ENCODE measurements at regions not wholly inside any gene's neighbourhood (a gene's known extent, or its start where the extent isn't known, plus 50 kb on each side); places are given as distances from the start of the nearest gene placed in this dataset.

DNA sequence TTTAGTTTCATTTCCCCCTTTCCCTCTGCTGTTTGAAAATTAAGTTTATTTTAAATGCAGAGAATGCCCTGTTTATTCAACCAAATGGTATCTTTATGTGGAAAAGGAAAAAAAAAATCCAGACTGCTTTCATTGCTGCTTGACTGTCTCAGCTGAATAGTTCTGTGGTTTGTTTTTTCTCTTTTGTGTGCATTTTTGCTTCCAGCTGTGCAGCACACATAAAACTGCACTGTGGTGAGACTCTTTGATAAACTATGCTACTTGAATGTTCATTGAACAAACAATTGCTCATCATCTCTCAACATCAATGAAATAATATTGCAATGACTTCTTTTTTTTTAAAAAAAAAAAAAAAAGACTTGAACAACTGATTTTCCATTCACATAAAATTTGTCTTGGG is 78.6 kb upstream of the GLI3 start:
- no peak for DNase-seq
- Mint-ChIP-seq H3K4me3 (no peak overlapping the region), H3K4me1 (no peaks in the 10 kb centered on the region), H3K36me3 (no peaks in the 10 kb centered on the region), H3K27ac (no peak overlapping the region), H3K9me3 (peaks cover 0 to 18% (median 11%) of the 10 kb centered on the region in 3 donors), H3K27me3 (no peaks in the 10 kb centered on the region)
- ChIA-PET CTCF (no interaction called here), POLR2A (no interaction called here)
- no peaks in the 10 kb centered on the region for H3K9me3 ChIP-seq
- H3K36me3 ChIP-seq (ENCODE audit: control insufficient read depth in 2 of 2, extremely low read depth in 1 of 2, insufficient read depth in 1 of 2, low read length in 1 of 2) = no peaks in the 10 kb centered on the region
- H3K4me3 ChIP-seq (ENCODE audit: control insufficient read depth in 1 of 2, extremely low read depth in 1 of 2, low read length in 1 of 2) = no peak overlapping the region
- no peak overlapping the region for H3K27ac ChIP-seq (ENCODE audit: low read length)
- H3K4me1 ChIP-seq (ENCODE audit: control insufficient read depth in 1 of 2, extremely low read depth in 1 of 2, insufficient read depth in 2 of 2, low read length in 2 of 2) = no peaks in the 10 kb centered on the region
- no peaks in the 10 kb centered on the region for H3K27me3 ChIP-seq (replicated peaks in 1 of 2; ENCODE audit: control insufficient read depth in 2 of 2, extremely low read depth in 1 of 2, insufficient read depth in 2 of 2, low read length in 1 of 2)
- ATAC-seq (replicated peaks in 1 of 4) = no peak

DNA sequence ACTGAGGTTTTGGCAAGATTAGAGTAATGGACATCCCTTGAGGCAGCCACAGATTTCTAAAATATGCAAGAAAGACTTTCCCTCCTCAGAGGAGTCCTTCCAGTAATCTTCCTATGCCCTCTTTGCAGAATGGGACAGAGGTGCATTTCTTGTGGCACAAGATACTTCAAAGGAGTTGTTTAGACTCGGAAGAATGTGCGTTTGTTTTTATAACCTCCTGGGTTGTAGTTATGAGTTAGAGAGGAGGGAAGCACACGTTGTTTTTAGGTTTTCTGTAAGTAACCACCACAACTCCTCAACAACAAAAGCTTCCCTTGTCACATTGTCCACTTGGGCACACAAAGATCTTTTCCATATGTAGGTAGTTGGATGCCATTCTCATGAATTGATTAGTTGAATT is 78.1 kb upstream of the GLI3 start:
- Mint-ChIP-seq H3K9me3 (peaks cover 0 to 18% (median 11%) of the 10 kb centered on the region in 3 donors), H3K4me1 (no peaks in the 10 kb centered on the region), H3K27ac (no peak overlapping the region), H3K36me3 (no peaks in the 10 kb centered on the region), H3K4me3 (no peak overlapping the region), H3K27me3 (no peaks in the 10 kb centered on the region)
- Histone ChIP-seq H3K36me3 (ENCODE audit: control insufficient read depth in 2 of 2, extremely low read depth in 1 of 2, insufficient read depth in 1 of 2, low read length in 1 of 2) (no peaks in the 10 kb centered on the region), H3K27me3 (replicated peaks in 1 of 2; ENCODE audit: control insufficient read depth in 2 of 2, extremely low read depth in 1 of 2, insufficient read depth in 2 of 2, low read length in 1 of 2) (no peaks in the 10 kb centered on the region), H3K4me1 (ENCODE audit: control insufficient read depth in 1 of 2, extremely low read depth in 1 of 2, insufficient read depth in 2 of 2, low read length in 2 of 2) (no peaks in the 10 kb centered on the region), H3K4me3 (ENCODE audit: control insufficient read depth in 1 of 2, extremely low read depth in 1 of 2, low read length in 1 of 2) (no peak overlapping the region), H3K27ac (ENCODE audit: low read length) (no peak overlapping the region), H3K9me3 (no peaks in the 10 kb centered on the region)
- ChIA-PET POLR2A (no interaction called here), CTCF (no interaction called here)
- WGBS (ENCODE audit: insufficient coverage) = no CpG with 5 or more reads among the region's 3 CpGs
- ATAC-seq (replicated peaks in 1 of 4) (no peak), DNase-seq (no peak)

DNA sequence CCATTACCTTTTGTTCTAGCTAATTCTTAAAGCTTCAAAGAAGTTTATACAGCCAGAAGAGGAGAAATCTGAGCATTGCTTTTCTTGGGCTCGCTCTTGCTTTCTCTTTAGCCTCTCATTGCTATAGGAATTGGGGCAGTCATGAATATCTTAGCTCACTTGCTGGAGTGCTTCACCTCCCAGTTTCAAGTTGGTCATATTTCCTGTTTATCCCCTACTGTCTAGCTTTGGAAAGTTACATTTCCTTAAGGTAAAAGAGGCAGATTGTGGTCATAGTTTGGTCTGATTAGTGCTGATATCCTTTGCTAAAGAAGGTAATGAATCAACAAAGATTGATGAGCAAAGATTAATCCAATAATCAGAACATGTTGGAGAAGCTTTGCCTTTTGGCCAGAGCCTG is 77.7 kb upstream of the GLI3 start:
- H3K27me3 Mint-ChIP-seq = no peaks in the 10 kb centered on the region
- ChIA-PET CTCF (interaction anchor here in 1 of 2 donors (0.6 kb wide), 1 partner anchor 24 kb away, joined by 3 read pairs; no protein-coding TSS in a partner anchor), POLR2A (no interaction called here)
- WGBS (ENCODE audit: insufficient coverage) = no CpG with 5 or more reads among the region's 1 CpG
- Histone ChIP-seq H3K27me3 (replicated peaks in 1 of 2; ENCODE audit: control insufficient read depth in 2 of 2, extremely low read depth in 1 of 2, insufficient read depth in 2 of 2, low read length in 1 of 2) (no peaks in the 10 kb centered on the region), H3K36me3 (ENCODE audit: control insufficient read depth in 2 of 2, extremely low read depth in 1 of 2, insufficient read depth in 1 of 2, low read length in 1 of 2) (no peaks in the 10 kb centered on the region), H3K9me3 (no peaks in the 10 kb centered on the region), H3K4me3 (ENCODE audit: control insufficient read depth in 1 of 2, extremely low read depth in 1 of 2, low read length in 1 of 2) (no peak overlapping the region), H3K27ac (ENCODE audit: low read length) (no peak overlapping the region), H3K4me1 (ENCODE audit: control insufficient read depth in 1 of 2, extremely low read depth in 1 of 2, insufficient read depth in 2 of 2, low read length in 2 of 2) (no peaks in the 10 kb centered on the region)
- H3K9me3 Mint-ChIP-seq = peaks cover 0 to 18% (median 11%) of the 10 kb centered on the region in 3 donors
- ATAC-seq (replicated peaks in 1 of 4) (no peak), DNase-seq (no peak)
- no peak overlapping the region for H3K4me3 Mint-ChIP-seq
- no peaks in the 10 kb centered on the region for H3K36me3 Mint-ChIP-seq
- H3K27ac Mint-ChIP-seq = no peak overlapping the region
- H3K4me1 Mint-ChIP-seq = no peaks in the 10 kb centered on the region

DNA sequence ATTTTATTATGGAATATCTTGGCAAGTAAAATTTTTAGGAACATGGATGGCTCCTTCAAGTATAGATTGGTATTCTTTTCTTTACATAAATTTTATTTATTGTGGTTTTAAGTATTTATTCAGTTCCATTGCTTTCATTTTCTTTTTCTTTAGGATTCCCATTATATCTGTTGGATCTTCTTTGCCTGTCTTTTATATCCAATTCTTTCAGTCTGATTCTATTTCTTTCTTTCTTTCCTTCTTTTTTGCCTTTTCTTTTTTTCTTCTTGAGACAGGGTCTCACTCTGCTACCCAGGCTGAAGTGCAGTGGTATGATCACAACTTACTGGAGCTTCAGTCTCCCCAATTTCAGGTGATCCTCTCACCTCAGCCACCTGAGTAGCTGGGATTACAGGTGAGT is 74.2 kb upstream of the GLI3 start:
- Mint-ChIP-seq H3K36me3 (no peaks in the 10 kb centered on the region), H3K4me1 (no peaks in the 10 kb centered on the region), H3K27ac (no peak overlapping the region), H3K27me3 (no peaks in the 10 kb centered on the region), H3K9me3 (peaks cover 3 to 22% (median 18%) of the 10 kb centered on the region in 3 donors), H3K4me3 (no peak overlapping the region)
- no peaks in the 10 kb centered on the region for H3K9me3 ChIP-seq
- no peaks in the 10 kb centered on the region for H3K4me1 ChIP-seq (ENCODE audit: control insufficient read depth in 1 of 2, extremely low read depth in 1 of 2, insufficient read depth in 2 of 2, low read length in 2 of 2)
- no peaks in the 10 kb centered on the region for H3K27me3 ChIP-seq (replicated peaks in 1 of 2; ENCODE audit: control insufficient read depth in 2 of 2, extremely low read depth in 1 of 2, insufficient read depth in 2 of 2, low read length in 1 of 2)
- DNase-seq (no peak), ATAC-seq (replicated peaks in 1 of 4) (no peak)
- ChIA-PET CTCF (no interaction called here), POLR2A (no interaction called here)
- H3K27ac ChIP-seq (ENCODE audit: low read length) = no peak overlapping the region
- no peak overlapping the region for H3K4me3 ChIP-seq (ENCODE audit: control insufficient read depth in 1 of 2, extremely low read depth in 1 of 2, low read length in 1 of 2)
- no peaks in the 10 kb centered on the region for H3K36me3 ChIP-seq (ENCODE audit: control insufficient read depth in 2 of 2, extremely low read depth in 1 of 2, insufficient read depth in 1 of 2, low read length in 1 of 2)

DNA sequence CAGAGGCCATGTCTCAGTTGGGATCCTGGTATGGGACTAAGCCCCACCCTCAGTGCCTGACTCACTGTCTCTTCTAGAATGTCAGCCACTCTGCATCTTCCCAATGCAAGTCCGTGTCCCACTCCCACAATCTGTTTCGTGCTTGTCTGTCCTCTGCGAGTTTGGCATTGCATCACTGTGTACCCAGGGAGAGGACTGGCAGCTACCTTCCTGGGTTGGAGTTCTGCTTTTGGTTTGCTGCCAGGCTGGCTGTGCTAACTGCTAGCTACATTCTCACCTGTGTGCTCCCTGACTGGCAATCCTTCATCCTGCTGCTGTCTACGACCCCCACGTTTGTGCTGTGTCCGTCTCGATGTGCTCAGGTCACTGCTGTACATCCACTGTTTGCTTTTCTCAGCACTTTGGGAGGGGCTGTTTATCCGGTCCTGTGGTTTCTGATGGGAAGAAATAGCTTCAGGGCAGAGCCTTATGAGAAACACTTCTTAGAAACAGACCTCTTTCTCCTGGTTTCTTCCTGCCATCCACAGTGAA is 56.0 kb upstream of the GLI3 start:
- no peak for ATAC-seq (replicated peaks in 1 of 4)
- H3K27ac Mint-ChIP-seq = no peak overlapping the region
- WGBS (ENCODE audit: insufficient coverage) = 69% methylated on average over 6 of the region's 8 CpGs
- no peak overlapping the region for H3K4me3 Mint-ChIP-seq
- ChIA-PET POLR2A (no interaction called here), CTCF (no interaction called here)
- H3K27ac ChIP-seq (ENCODE audit: low read length) = no peak overlapping the region
- no peaks in the 10 kb centered on the region for H3K36me3 Mint-ChIP-seq
- H3K36me3 ChIP-seq (ENCODE audit: control insufficient read depth in 2 of 2, extremely low read depth in 1 of 2, insufficient read depth in 1 of 2, low read length in 1 of 2) = no peaks in the 10 kb centered on the region
- H3K9me3 ChIP-seq = no peaks in the 10 kb centered on the region
- no peak overlapping the region for H3K4me3 ChIP-seq (ENCODE audit: control insufficient read depth in 1 of 2, extremely low read depth in 1 of 2, low read length in 1 of 2)
- no peaks in the 10 kb centered on the region for H3K4me1 ChIP-seq (ENCODE audit: control insufficient read depth in 1 of 2, extremely low read depth in 1 of 2, insufficient read depth in 2 of 2, low read length in 2 of 2)
- DNase-seq = no peak
- H3K27me3 ChIP-seq (replicated peaks in 1 of 2; ENCODE audit: control insufficient read depth in 2 of 2, extremely low read depth in 1 of 2, insufficient read depth in 2 of 2, low read length in 1 of 2) = no peaks in the 10 kb centered on the region
- H3K4me1 Mint-ChIP-seq = no peaks in the 10 kb centered on the region
- H3K9me3 Mint-ChIP-seq = peaks cover 0 to 6% (median 0%) of the 10 kb centered on the region in 3 donors
- H3K27me3 Mint-ChIP-seq = no peaks in the 10 kb centered on the region

DNA sequence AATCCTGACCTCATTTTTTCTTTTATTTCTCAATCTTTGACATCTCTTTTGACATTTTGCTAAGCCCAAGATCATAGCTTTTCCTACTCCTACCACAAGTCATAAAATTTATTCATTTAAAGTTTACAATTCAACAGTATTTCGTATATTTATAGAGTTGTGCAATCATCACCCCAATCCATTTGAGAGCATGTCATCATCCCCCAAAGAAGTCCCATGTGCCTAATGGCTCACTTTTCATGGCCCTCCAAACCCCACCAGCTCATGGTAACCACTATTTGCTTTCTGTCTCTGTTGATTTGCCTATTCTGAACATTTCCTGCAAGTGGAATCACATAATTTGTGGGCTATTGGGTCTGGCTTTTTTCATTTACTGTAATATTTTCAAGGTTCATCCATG is 52.5 kb upstream of the GLI3 start:
- H3K27me3 Mint-ChIP-seq = no peaks in the 10 kb centered on the region
- no peaks in the 10 kb centered on the region for H3K4me1 Mint-ChIP-seq
- H3K9me3 Mint-ChIP-seq = peaks cover 0 to 6% (median 0%) of the 10 kb centered on the region in 3 donors
- Histone ChIP-seq H3K9me3 (no peaks in the 10 kb centered on the region), H3K27ac (ENCODE audit: low read length) (no peak overlapping the region), H3K36me3 (ENCODE audit: control insufficient read depth in 2 of 2, extremely low read depth in 1 of 2, insufficient read depth in 1 of 2, low read length in 1 of 2) (no peaks in the 10 kb centered on the region), H3K4me3 (ENCODE audit: control insufficient read depth in 1 of 2, extremely low read depth in 1 of 2, low read length in 1 of 2) (no peak overlapping the region), H3K27me3 (replicated peaks in 1 of 2; ENCODE audit: control insufficient read depth in 2 of 2, extremely low read depth in 1 of 2, insufficient read depth in 2 of 2, low read length in 1 of 2) (no peaks in the 10 kb centered on the region), H3K4me1 (ENCODE audit: control insufficient read depth in 1 of 2, extremely low read depth in 1 of 2, insufficient read depth in 2 of 2, low read length in 2 of 2) (no peaks in the 10 kb centered on the region)
- H3K4me3 Mint-ChIP-seq = no peak overlapping the region
- H3K36me3 Mint-ChIP-seq = no peaks in the 10 kb centered on the region
- DNase-seq (no peak), ATAC-seq (replicated peaks in 1 of 4) (no peak)
- H3K27ac Mint-ChIP-seq = no peak overlapping the region
- ChIA-PET POLR2A (no interaction called here), CTCF (no interaction called here)
- WGBS (ENCODE audit: insufficient coverage) = no CpG with 5 or more reads among the region's 1 CpG

All from T-cell (primary cell).